Midbrain (tissue), 1 donor: ENCODE measurements at regions not wholly inside any gene's neighbourhood (a gene's known extent, or its start where the extent isn't known, plus 50 kb on each side); places are given as distances from the start of the nearest gene placed in this dataset.

Experiments
- DNase-seq: peaks from one replicate; lab custom pipeline; 2025; lab: John Stamatoyannopoulos, UW

GRCh38 chr21:28344985-28345384 is 647.7 kb downstream of the LTN1 start:
- no peak for DNase-seq

GRCh38 chr21:28342212-28342810 is 650.4 kb downstream of the LTN1 start:
- DNase-seq, result no peak

- no peak for DNase-seq
These were observed 653.3 kb downstream of the LTN1 start for GRCh38 chr21:28339403-28339802.

GRCh38 chr21:28338701-28339305 is 653.9 kb downstream of the LTN1 start:
- no peak for DNase-seq

GRCh38 chr21:28337315-28337714 is 655.4 kb downstream of the LTN1 start:
- peak; percentile 66 for DNase-seq

GRCh38 chr21:28336314-28336713 is 656.4 kb downstream of the LTN1 start:
- peak; percentile 72 for DNase-seq

GRCh38 chr21:28334407-28334806 is 658.3 kb downstream of the LTN1 start:
- DNase-seq, result no peak

GRCh38 chr21:28333578-28334075 is 659.0 kb downstream of the LTN1 start:
- peak; percentile 21 for DNase-seq

- DNase-seq, result peak; percentile 60
These were observed 659.9 kb downstream of the LTN1 start for GRCh38 chr21:28332796-28333195.

GRCh38 chr21:28325618-28326017 is 667.1 kb downstream of the LTN1 start:
- no peak for DNase-seq

GRCh38 chr21:28324690-28325089 is 668.0 kb downstream of the LTN1 start:
- no peak for DNase-seq

GRCh38 chr21:28317177-28317950 is 675.3 kb downstream of the LTN1 start:
- no peak for DNase-seq

GRCh38 chr21:28311411-28312190 is 681.1 kb downstream of the LTN1 start:
- no peak for DNase-seq

GRCh38 chr21:28310711-28311110 is 682.0 kb downstream of the LTN1 start:
- DNase-seq, result no peak

GRCh38 chr21:28310171-28310685 is 682.4 kb downstream of the LTN1 start:
- no peak for DNase-seq

- no peak for DNase-seq
These were observed 683.1 kb downstream of the LTN1 start for GRCh38 chr21:28309596-28309995.

GRCh38 chr21:28308516-28308915 is 684.2 kb downstream of the LTN1 start:
- no peak for DNase-seq

- DNase-seq, result no peak
These were observed 692.7 kb downstream of the LTN1 start for GRCh38 chr21:28299946-28300345.

GRCh38 chr21:28298251-28298672 is 694.4 kb downstream of the LTN1 start:
- no peak for DNase-seq

- DNase-seq, result no peak
These were observed 698.6 kb downstream of the LTN1 start for GRCh38 chr21:28294051-28294450.

GRCh38 chr21:28283641-28284490 is 708.8 kb downstream of the LTN1 start:
- DNase-seq, result no peak
